Upper lobe of left lung (tissue), 4 donors: ENCODE measurements at regions not wholly inside any gene's neighbourhood (a gene's known extent, or its start where the extent isn't known, plus 50 kb on each side); places are given as distances from the start of the nearest gene placed in this dataset.

Experiments
- CTCF ChIP-seq, 6 experiments: fragments of 450-650 bp in 4 of 6; fragments of 200-600 bp in 2 of 6; sonication (generic) in 2 of 6; IDR thresholded peaks; one replicate each; pipeline ENCODE4 v1.5.1; 2016 to 2019; ENCODE audit warnings: antibody characterized with exemption in 6 of 6
- POLR2A ChIP-seq, 4 donors: fragments of 450-650 bp; IDR thresholded peaks; one replicate each; pipeline ENCODE4 v1.5.1; 2016 to 2017; ENCODE audit warnings: antibody characterized with exemption in 4 of 4, mild to moderate bottlenecking in 2 of 4
- POLR2AphosphoS5 ChIP-seq, 2 donors: sonication (generic); formaldehyde crosslinking; IDR thresholded peaks; one replicate each; pipeline ENCODE4 v1.5.1; 2017; ENCODE audit warnings: antibody characterized with exemption in 2 of 2

- no peak for TF ChIP-seq CTCF (IDR thresholded peaks at IDR 0.05)
- no peak for TF ChIP-seq POLR2A (IDR thresholded peaks at IDR 0.05)
- no peak for TF ChIP-seq POLR2AphosphoS5 (IDR thresholded peaks at IDR 0.05)
Observed at GRCh38 chr18:27688581-27688980, 488.3 kb downstream of the CDH2 start.
